HCT116 (cell line): ENCODE measurements at regions not wholly inside any gene's neighbourhood (a gene's known extent, or its start where the extent isn't known, plus 50 kb on each side); places are given as distances from the start of the nearest gene placed in this dataset.

Experiments
- EGR1 ChIP-seq: IDR thresholded peaks from 2 replicates; pipeline ENCODE4 v1.6.1; 2012; ENCODE audit warnings: low read depth
- ELF1 ChIP-seq: IDR thresholded peaks from 2 replicates; pipeline ENCODE4 v1.6.1; 2012; ENCODE audit warnings: low read depth, borderline replicate concordance
- EZH2 ChIP-seq: fragments of 200-600 bp; sonication (generic); IDR thresholded peaks from 2 replicates; pipeline ENCODE4 v1.6.1; 2017; ENCODE audit warnings: antibody characterized with exemption, mixed run types
- JUND ChIP-seq: IDR thresholded peaks from 2 replicates; pipeline ENCODE4 v1.6.1; 2012
- POLR2A ChIP-seq: IDR thresholded peaks from 2 replicates; pipeline ENCODE4 v1.7.0; 2011; ENCODE audit warnings: borderline replicate concordance; ENCODE audit not compliant: insufficient read depth, insufficient read length; ENCODE audit errors: extremely low read depth
- SIN3A ChIP-seq: IDR thresholded peaks from 2 replicates; pipeline ENCODE4 v1.6.1; 2012; ENCODE audit warnings: low read depth
- SP1 ChIP-seq: IDR thresholded peaks from 2 replicates; pipeline ENCODE4 v1.6.1; 2012; ENCODE audit warnings: low read depth
- YY1 ChIP-seq: IDR thresholded peaks from 2 replicates; pipeline ENCODE4 v1.6.1; 2011; ENCODE audit warnings: low read length, low read depth, moderate library complexity, mild to moderate bottlenecking; ENCODE audit not compliant: insufficient replicate concordance; ENCODE audit errors: extremely low read depth
- ZNF274 ChIP-seq: fragments of 200-500 bp; sonication (Bioruptor generic); IDR thresholded peaks from 2 replicates; pipeline ENCODE4 v1.6.1; 2014; ENCODE audit warnings: mild to moderate bottlenecking, low read depth, low read length, inconsistent platforms
- TF ChIP-seq, protein P1 (sequence below), 3 experiments: fragments of 200-600 bp in 1 of 3; sonication (generic) in 1 of 3; IDR thresholded peaks in 2 of 3; conservative IDR thresholded peaks in 1 of 3; 2 replicates each; pipeline ENCODE4 v1.5.1; 2012 to 2017; ENCODE audit warnings: low read depth in 2 of 3, low read length in 2 of 3, antibody characterized with exemption in 1 of 3, borderline replicate concordance in 1 of 3, control low read depth in 1 of 3, mild to moderate bottlenecking in 1 of 3, mixed read lengths in 1 of 3, mixed run types in 1 of 3, moderate library complexity in 1 of 3; ENCODE audit not compliant: insufficient read depth in 1 of 3
- TF ChIP-seq, protein P2 (sequence below): IDR thresholded peaks from 2 replicates; pipeline ENCODE4 v1.6.1; 2012; ENCODE audit warnings: low read depth
- TF ChIP-seq, protein P3 (sequence below): IDR thresholded peaks from 2 replicates; pipeline ENCODE4 v1.6.1; 2011; ENCODE audit warnings: mild to moderate bottlenecking, low read length, moderate library complexity; ENCODE audit not compliant: insufficient replicate concordance; ENCODE audit errors: extremely low read depth
- TF ChIP-seq, protein P4 (sequence below): IDR thresholded peaks from 2 replicates; pipeline ENCODE4 v1.6.1; 2012
- TF ChIP-seq, protein P5 (sequence below): IDR thresholded peaks from 2 replicates; pipeline ENCODE4 v1.6.1; 2012

DNA sequence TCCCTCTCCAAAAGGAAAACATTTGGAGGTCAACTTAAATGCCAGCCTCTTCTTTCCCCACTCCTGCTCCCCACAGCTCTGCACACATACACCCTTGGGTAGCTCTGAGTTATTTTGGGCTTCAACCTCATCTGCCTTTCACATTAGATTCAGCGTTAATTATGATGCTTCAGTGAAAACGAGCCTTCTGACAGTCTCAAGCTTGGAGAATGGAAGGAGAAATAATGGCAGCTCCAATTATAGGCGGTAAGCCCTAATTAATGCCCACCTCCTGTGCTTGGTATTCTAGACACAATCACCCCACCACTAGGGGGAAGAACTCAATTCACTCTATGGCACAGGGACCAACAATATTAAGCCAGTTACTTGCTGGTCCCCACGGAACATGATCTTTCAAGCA is 397.9 kb downstream of the BRINP2 start:
- no peak for TF ChIP-seq ELF1
- TF ChIP-seq, protein P1, sequence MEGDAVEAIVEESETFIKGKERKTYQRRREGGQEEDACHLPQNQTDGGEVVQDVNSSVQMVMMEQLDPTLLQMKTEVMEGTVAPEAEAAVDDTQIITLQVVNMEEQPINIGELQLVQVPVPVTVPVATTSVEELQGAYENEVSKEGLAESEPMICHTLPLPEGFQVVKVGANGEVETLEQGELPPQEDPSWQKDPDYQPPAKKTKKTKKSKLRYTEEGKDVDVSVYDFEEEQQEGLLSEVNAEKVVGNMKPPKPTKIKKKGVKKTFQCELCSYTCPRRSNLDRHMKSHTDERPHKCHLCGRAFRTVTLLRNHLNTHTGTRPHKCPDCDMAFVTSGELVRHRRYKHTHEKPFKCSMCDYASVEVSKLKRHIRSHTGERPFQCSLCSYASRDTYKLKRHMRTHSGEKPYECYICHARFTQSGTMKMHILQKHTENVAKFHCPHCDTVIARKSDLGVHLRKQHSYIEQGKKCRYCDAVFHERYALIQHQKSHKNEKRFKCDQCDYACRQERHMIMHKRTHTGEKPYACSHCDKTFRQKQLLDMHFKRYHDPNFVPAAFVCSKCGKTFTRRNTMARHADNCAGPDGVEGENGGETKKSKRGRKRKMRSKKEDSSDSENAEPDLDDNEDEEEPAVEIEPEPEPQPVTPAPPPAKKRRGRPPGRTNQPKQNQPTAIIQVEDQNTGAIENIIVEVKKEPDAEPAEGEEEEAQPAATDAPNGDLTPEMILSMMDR (IDR thresholded peaks at IDR 0.05 in 2 of 3, conservative IDR thresholded peaks at IDR 0.05 in 1 of 3; ENCODE audit: borderline replicate concordance in 1 of 3, insufficient read depth in 1 of 3, low read depth in 2 of 3, low read length in 2 of 3): peak in 2 of 3 experiments; percentile 8 to 35; a peak in 2 of 6 replicates
- no peak for TF ChIP-seq SP1
- TF ChIP-seq POLR2A: no peak
- TF ChIP-seq EZH2: no peak
- no peak for TF ChIP-seq JUND
- TF ChIP-seq, protein P2, sequence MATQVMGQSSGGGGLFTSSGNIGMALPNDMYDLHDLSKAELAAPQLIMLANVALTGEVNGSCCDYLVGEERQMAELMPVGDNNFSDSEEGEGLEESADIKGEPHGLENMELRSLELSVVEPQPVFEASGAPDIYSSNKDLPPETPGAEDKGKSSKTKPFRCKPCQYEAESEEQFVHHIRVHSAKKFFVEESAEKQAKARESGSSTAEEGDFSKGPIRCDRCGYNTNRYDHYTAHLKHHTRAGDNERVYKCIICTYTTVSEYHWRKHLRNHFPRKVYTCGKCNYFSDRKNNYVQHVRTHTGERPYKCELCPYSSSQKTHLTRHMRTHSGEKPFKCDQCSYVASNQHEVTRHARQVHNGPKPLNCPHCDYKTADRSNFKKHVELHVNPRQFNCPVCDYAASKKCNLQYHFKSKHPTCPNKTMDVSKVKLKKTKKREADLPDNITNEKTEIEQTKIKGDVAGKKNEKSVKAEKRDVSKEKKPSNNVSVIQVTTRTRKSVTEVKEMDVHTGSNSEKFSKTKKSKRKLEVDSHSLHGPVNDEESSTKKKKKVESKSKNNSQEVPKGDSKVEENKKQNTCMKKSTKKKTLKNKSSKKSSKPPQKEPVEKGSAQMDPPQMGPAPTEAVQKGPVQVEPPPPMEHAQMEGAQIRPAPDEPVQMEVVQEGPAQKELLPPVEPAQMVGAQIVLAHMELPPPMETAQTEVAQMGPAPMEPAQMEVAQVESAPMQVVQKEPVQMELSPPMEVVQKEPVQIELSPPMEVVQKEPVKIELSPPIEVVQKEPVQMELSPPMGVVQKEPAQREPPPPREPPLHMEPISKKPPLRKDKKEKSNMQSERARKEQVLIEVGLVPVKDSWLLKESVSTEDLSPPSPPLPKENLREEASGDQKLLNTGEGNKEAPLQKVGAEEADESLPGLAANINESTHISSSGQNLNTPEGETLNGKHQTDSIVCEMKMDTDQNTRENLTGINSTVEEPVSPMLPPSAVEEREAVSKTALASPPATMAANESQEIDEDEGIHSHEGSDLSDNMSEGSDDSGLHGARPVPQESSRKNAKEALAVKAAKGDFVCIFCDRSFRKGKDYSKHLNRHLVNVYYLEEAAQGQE: no peak
- no peak for TF ChIP-seq EGR1
- TF ChIP-seq YY1: no peak
- TF ChIP-seq SIN3A: no peak
- TF ChIP-seq, protein P3, sequence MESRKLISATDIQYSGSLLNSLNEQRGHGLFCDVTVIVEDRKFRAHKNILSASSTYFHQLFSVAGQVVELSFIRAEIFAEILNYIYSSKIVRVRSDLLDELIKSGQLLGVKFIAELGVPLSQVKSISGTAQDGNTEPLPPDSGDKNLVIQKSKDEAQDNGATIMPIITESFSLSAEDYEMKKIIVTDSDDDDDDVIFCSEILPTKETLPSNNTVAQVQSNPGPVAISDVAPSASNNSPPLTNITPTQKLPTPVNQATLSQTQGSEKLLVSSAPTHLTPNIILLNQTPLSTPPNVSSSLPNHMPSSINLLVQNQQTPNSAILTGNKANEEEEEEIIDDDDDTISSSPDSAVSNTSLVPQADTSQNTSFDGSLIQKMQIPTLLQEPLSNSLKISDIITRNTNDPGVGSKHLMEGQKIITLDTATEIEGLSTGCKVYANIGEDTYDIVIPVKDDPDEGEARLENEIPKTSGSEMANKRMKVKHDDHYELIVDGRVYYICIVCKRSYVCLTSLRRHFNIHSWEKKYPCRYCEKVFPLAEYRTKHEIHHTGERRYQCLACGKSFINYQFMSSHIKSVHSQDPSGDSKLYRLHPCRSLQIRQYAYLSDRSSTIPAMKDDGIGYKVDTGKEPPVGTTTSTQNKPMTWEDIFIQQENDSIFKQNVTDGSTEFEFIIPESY: no peak
- TF ChIP-seq, protein P4, sequence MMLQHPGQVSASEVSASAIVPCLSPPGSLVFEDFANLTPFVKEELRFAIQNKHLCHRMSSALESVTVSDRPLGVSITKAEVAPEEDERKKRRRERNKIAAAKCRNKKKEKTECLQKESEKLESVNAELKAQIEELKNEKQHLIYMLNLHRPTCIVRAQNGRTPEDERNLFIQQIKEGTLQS: no peak
- no peak for TF ChIP-seq ZNF274
- TF ChIP-seq, protein P5, sequence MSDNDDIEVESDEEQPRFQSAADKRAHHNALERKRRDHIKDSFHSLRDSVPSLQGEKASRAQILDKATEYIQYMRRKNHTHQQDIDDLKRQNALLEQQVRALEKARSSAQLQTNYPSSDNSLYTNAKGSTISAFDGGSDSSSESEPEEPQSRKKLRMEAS: no peak
